ENCODE measurements at regions not wholly inside any gene's neighbourhood (a gene's known extent, or its start where the extent isn't known, plus 50 kb on each side); places are given as distances from the start of the nearest gene placed in this dataset.

GRCh38 chr18:43525169-43525568 lies 247.9 kb upstream of the SYT4 start:
- no peaks in the 10 kb centered on the region for H3K4me1 ChIP-seq
- DNase-seq = peak; percentile 26
- no peak overlapping the region for H3K27ac ChIP-seq
- intact Hi-C loops (cut with DNase I; ENCODE audit: low total_unique reads) = no loop called here
- TF ChIP-seq CTCF (IDR thresholded peaks at IDR 0.05) = no peak
- no peak for TF ChIP-seq POLR2A (IDR thresholded peaks at IDR 0.05)
- no peaks in the 10 kb centered on the region for H3K27me3 ChIP-seq
- H3K4me3 ChIP-seq = no peak overlapping the region
- 30 to 33% methylated on average over 2 of the region's 2 CpGs for WGBS, 2 donors
- H3K9me3 ChIP-seq = no peaks in the 10 kb centered on the region
- H3K36me3 ChIP-seq (ENCODE audit: low read depth, missing control alignments) = no peaks in the 10 kb centered on the region

GRCh38 chr18:43526426-43527145 lies 249.3 kb upstream of the SYT4 start:
- no peaks in the 10 kb centered on the region for H3K36me3 ChIP-seq (ENCODE audit: low read depth, missing control alignments)
- H3K4me1 ChIP-seq = no peaks in the 10 kb centered on the region
- no peak overlapping the region for H3K27ac ChIP-seq
- no peaks in the 10 kb centered on the region for H3K27me3 ChIP-seq
- WGBS, 2 donors = 46 to 58% methylated on average over 2 of the region's 2 CpGs
- no peak for DNase-seq
- no peak for TF ChIP-seq POLR2A (IDR thresholded peaks at IDR 0.05)
- TF ChIP-seq CTCF (IDR thresholded peaks at IDR 0.05) = no peak
- H3K9me3 ChIP-seq = no peaks in the 10 kb centered on the region
- no peak overlapping the region for H3K4me3 ChIP-seq
- intact Hi-C loops (cut with DNase I; ENCODE audit: low total_unique reads) = no loop called here

- Histone ChIP-seq H3K36me3 (ENCODE audit: low read depth, missing control alignments) (no peaks in the 10 kb centered on the region), H3K4me3 (no peak overlapping the region), H3K27me3 (no peaks in the 10 kb centered on the region), H3K4me1 (no peaks in the 10 kb centered on the region), H3K9me3 (no peaks in the 10 kb centered on the region), H3K27ac (no peak overlapping the region)
- WGBS, 2 donors = 97 to 98% methylated on average over 3 of the region's 3 CpGs
- no peak for TF ChIP-seq POLR2A (IDR thresholded peaks at IDR 0.05)
- TF ChIP-seq CTCF (IDR thresholded peaks at IDR 0.05) = no peak
- intact Hi-C loops (cut with DNase I; ENCODE audit: low total_unique reads) = no loop called here
- no peak for DNase-seq
Observed at GRCh38 chr18:43531438-43531837, 254.1 kb upstream of the SYT4 start.

GRCh38 chr18:43533371-43533770 lies 256.1 kb upstream of the SYT4 start:
- DNase-seq = no peak
- WGBS, 2 donors = 78 to 96% methylated on average over 1 of the region's 1 CpG
- H3K4me3 ChIP-seq = no peak overlapping the region
- H3K4me1 ChIP-seq = no peaks in the 10 kb centered on the region
- H3K27me3 ChIP-seq = no peaks in the 10 kb centered on the region
- intact Hi-C loops (cut with DNase I; ENCODE audit: low total_unique reads) = no loop called here
- no peaks in the 10 kb centered on the region for H3K9me3 ChIP-seq
- H3K36me3 ChIP-seq (ENCODE audit: low read depth, missing control alignments) = no peaks in the 10 kb centered on the region
- TF ChIP-seq CTCF (IDR thresholded peaks at IDR 0.05) (no peak), POLR2A (IDR thresholded peaks at IDR 0.05) (no peak)
- no peak overlapping the region for H3K27ac ChIP-seq

- no peaks in the 10 kb centered on the region for H3K27me3 ChIP-seq
- no peak overlapping the region for H3K4me3 ChIP-seq
- no peaks in the 10 kb centered on the region for H3K4me1 ChIP-seq
- intact Hi-C loops (cut with DNase I; ENCODE audit: low total_unique reads) = no loop called here
- TF ChIP-seq CTCF (IDR thresholded peaks at IDR 0.05) = no peak
- no peak for TF ChIP-seq POLR2A (IDR thresholded peaks at IDR 0.05)
- DNase-seq = no peak
- H3K9me3 ChIP-seq = no peaks in the 10 kb centered on the region
- WGBS, 2 donors = 37% methylated on average over 2 of the region's 2 CpGs
- H3K27ac ChIP-seq = no peak overlapping the region
- H3K36me3 ChIP-seq (ENCODE audit: low read depth, missing control alignments) = no peaks in the 10 kb centered on the region
Observed at GRCh38 chr18:43534511-43534910, 257.2 kb upstream of the SYT4 start.
